HepG2 (cell line): ENCODE measurements at regions not wholly inside any gene's neighbourhood (a gene's known extent, or its start where the extent isn't known, plus 50 kb on each side); places are given as distances from the start of the nearest gene placed in this dataset.

ENCODE experiments used
- ATRX ChIP-seq: sonication (generic); formaldehyde crosslinking; IDR thresholded peaks from 2 replicates; pipeline ENCODE4 v1.4.0; 2020; ENCODE audit warnings: missing genetic modification reagents, borderline replicate concordance
- ZNF816 ChIP-seq: sonication (generic); formaldehyde crosslinking; IDR thresholded peaks from 2 replicates; pipeline ENCODE4 v1.8.0; 2022; ENCODE audit warnings: missing genetic modification reagents, mild to moderate bottlenecking, borderline replicate concordance
- TF ChIP-seq, protein P1 (sequence below): sonication (generic); formaldehyde crosslinking; IDR thresholded peaks from 2 replicates; pipeline ENCODE4 v1.5.0; 2020; ENCODE audit warnings: mild to moderate bottlenecking, missing genetic modification reagents, moderate library complexity

- TF ChIP-seq ZNF816 (CRISPR knock-in tag) (no peak), ATRX (CRISPR knock-in tag) (no peak)
- TF ChIP-seq, protein P1, sequence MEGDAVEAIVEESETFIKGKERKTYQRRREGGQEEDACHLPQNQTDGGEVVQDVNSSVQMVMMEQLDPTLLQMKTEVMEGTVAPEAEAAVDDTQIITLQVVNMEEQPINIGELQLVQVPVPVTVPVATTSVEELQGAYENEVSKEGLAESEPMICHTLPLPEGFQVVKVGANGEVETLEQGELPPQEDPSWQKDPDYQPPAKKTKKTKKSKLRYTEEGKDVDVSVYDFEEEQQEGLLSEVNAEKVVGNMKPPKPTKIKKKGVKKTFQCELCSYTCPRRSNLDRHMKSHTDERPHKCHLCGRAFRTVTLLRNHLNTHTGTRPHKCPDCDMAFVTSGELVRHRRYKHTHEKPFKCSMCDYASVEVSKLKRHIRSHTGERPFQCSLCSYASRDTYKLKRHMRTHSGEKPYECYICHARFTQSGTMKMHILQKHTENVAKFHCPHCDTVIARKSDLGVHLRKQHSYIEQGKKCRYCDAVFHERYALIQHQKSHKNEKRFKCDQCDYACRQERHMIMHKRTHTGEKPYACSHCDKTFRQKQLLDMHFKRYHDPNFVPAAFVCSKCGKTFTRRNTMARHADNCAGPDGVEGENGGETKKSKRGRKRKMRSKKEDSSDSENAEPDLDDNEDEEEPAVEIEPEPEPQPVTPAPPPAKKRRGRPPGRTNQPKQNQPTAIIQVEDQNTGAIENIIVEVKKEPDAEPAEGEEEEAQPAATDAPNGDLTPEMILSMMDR (CRISPR knock-in tag): no peak
Measured at GRCh38 chr5:114948363-114948762, 221.3 kb downstream of the TRIM36 start.
